Ishikawa (cell line): ENCODE measurements at regions not wholly inside any gene's neighbourhood (a gene's known extent, or its start where the extent isn't known, plus 50 kb on each side); places are given as distances from the start of the nearest gene placed in this dataset.

ENCODE experiments used
- EP300 ChIP-seq: IDR thresholded peaks from 2 replicates; pipeline ENCODE4 v1.6.1; 2012; ENCODE audit warnings: borderline replicate concordance
- FOXM1 ChIP-seq: IDR thresholded peaks from 2 replicates; pipeline ENCODE4 v1.6.1; 2012; ENCODE audit warnings: low read depth, borderline replicate concordance
- RAD21 ChIP-seq: IDR thresholded peaks from 2 replicates; pipeline ENCODE4 v1.6.1; 2012; ENCODE audit warnings: low read depth
- TAF1 ChIP-seq: IDR thresholded peaks from 2 replicates; pipeline ENCODE4 v1.6.1; 2012; ENCODE audit warnings: low read depth, mild to moderate bottlenecking
- TCF12 ChIP-seq: IDR thresholded peaks from 2 replicates; pipeline ENCODE4 v1.6.1; 2012; ENCODE audit warnings: low read depth
- TEAD4 ChIP-seq: IDR thresholded peaks from 2 replicates; pipeline ENCODE4 v1.6.1; 2012
- TF ChIP-seq, protein P1 (sequence below): IDR thresholded peaks from 2 replicates; pipeline ENCODE4 v1.6.1; 2012
- TF ChIP-seq, protein P2 (sequence below): IDR thresholded peaks from 2 replicates; pipeline ENCODE4 v1.6.1; 2012; ENCODE audit warnings: low read depth, mild to moderate bottlenecking

DNA sequence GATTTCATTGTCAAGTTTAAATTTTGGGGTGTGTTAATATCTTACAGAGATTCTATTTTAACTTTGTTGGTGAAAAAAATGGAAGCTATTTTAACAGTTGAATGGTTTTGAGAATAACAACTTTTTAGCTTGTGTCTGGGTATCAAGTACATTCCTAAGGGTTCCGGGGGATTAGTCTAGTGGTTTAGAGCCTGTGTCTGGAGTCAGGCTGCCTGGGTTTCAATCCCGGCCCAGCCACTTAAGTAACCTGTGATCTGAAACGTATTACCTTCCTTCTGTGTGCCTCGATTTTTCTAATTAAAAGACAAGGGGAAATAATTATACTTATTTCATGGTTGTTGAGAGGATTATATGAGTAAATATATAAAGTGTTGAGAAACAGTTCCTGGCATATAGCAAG lies 288.6 kb upstream of the NR3C2 start:
- TF ChIP-seq, protein P1, sequence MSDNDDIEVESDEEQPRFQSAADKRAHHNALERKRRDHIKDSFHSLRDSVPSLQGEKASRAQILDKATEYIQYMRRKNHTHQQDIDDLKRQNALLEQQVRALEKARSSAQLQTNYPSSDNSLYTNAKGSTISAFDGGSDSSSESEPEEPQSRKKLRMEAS, result no peak
- TF ChIP-seq TEAD4, result no peak
- TF ChIP-seq FOXM1, result no peak
- no peak for TF ChIP-seq RAD21
- TF ChIP-seq EP300, result no peak
- TF ChIP-seq, protein P2, sequence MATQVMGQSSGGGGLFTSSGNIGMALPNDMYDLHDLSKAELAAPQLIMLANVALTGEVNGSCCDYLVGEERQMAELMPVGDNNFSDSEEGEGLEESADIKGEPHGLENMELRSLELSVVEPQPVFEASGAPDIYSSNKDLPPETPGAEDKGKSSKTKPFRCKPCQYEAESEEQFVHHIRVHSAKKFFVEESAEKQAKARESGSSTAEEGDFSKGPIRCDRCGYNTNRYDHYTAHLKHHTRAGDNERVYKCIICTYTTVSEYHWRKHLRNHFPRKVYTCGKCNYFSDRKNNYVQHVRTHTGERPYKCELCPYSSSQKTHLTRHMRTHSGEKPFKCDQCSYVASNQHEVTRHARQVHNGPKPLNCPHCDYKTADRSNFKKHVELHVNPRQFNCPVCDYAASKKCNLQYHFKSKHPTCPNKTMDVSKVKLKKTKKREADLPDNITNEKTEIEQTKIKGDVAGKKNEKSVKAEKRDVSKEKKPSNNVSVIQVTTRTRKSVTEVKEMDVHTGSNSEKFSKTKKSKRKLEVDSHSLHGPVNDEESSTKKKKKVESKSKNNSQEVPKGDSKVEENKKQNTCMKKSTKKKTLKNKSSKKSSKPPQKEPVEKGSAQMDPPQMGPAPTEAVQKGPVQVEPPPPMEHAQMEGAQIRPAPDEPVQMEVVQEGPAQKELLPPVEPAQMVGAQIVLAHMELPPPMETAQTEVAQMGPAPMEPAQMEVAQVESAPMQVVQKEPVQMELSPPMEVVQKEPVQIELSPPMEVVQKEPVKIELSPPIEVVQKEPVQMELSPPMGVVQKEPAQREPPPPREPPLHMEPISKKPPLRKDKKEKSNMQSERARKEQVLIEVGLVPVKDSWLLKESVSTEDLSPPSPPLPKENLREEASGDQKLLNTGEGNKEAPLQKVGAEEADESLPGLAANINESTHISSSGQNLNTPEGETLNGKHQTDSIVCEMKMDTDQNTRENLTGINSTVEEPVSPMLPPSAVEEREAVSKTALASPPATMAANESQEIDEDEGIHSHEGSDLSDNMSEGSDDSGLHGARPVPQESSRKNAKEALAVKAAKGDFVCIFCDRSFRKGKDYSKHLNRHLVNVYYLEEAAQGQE, result no peak
- no peak for TF ChIP-seq TAF1
- TF ChIP-seq TCF12, result no peak
